ENCODE measurements at regions not wholly inside any gene's neighbourhood (a gene's known extent, or its start where the extent isn't known, plus 50 kb on each side); places are given as distances from the start of the nearest gene placed in this dataset.

DNA sequence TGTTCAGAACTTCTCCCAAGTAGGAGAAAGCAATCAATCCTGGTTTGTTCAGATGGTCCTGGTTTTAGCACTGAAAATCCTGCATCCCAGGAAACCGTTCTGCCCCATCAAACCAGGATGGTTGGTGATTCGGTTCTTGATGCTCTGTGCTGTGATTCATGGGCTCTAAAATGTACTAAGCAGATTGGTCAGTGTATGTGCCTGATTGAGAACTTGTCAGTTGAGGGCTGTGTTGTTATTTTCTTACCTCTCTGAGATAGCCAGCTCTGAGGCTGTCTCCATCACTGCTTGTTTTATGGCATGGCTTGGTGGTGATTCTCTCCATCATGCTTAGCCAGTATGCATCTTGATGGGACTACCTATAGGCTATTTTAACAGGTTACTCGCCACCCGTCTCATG is 246.9 kb upstream of the RBFOX1 start:
- H3K4me3 ChIP-seq (ENCODE audit: low read depth, low read length): no peak overlapping the region
- H3K9me3 ChIP-seq (ENCODE audit: control insufficient read depth, insufficient read depth, low read depth, low read length): no peaks in the 10 kb centered on the region
- ChIA-PET POLR2A (no interaction called here), CTCF (no interaction called here)
- H3K4me1 ChIP-seq (ENCODE audit: control insufficient read depth, insufficient read depth, low read length): no peaks in the 10 kb centered on the region
- no peak overlapping the region for H3K27ac ChIP-seq (ENCODE audit: extremely low read depth, low read depth, low read length)
- TF ChIP-seq, protein P1, sequence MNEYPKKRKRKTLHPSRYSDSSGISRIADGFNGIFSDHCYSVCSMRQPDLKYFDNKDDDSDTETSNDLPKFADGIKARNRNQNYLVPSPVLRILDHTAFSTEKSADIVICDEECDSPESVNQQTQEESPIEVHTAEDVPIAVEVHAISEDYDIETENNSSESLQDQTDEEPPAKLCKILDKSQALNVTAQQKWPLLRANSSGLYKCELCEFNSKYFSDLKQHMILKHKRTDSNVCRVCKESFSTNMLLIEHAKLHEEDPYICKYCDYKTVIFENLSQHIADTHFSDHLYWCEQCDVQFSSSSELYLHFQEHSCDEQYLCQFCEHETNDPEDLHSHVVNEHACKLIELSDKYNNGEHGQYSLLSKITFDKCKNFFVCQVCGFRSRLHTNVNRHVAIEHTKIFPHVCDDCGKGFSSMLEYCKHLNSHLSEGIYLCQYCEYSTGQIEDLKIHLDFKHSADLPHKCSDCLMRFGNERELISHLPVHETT (tag by site-specific recombination; IDR thresholded peaks at IDR 0.05): no peak
- TF ChIP-seq, protein P2, sequence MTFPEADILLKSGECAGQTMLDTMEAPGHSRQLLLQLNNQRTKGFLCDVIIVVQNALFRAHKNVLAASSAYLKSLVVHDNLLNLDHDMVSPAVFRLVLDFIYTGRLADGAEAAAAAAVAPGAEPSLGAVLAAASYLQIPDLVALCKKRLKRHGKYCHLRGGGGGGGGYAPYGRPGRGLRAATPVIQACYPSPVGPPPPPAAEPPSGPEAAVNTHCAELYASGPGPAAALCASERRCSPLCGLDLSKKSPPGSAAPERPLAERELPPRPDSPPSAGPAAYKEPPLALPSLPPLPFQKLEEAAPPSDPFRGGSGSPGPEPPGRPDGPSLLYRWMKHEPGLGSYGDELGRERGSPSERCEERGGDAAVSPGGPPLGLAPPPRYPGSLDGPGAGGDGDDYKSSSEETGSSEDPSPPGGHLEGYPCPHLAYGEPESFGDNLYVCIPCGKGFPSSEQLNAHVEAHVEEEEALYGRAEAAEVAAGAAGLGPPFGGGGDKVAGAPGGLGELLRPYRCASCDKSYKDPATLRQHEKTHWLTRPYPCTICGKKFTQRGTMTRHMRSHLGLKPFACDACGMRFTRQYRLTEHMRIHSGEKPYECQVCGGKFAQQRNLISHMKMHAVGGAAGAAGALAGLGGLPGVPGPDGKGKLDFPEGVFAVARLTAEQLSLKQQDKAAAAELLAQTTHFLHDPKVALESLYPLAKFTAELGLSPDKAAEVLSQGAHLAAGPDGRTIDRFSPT (tag by site-specific recombination; IDR thresholded peaks at IDR 0.05): no peak
- no peak for TF ChIP-seq YY2 (tag by site-specific recombination; IDR thresholded peaks at IDR 0.05)
- TF ChIP-seq, protein P3, sequence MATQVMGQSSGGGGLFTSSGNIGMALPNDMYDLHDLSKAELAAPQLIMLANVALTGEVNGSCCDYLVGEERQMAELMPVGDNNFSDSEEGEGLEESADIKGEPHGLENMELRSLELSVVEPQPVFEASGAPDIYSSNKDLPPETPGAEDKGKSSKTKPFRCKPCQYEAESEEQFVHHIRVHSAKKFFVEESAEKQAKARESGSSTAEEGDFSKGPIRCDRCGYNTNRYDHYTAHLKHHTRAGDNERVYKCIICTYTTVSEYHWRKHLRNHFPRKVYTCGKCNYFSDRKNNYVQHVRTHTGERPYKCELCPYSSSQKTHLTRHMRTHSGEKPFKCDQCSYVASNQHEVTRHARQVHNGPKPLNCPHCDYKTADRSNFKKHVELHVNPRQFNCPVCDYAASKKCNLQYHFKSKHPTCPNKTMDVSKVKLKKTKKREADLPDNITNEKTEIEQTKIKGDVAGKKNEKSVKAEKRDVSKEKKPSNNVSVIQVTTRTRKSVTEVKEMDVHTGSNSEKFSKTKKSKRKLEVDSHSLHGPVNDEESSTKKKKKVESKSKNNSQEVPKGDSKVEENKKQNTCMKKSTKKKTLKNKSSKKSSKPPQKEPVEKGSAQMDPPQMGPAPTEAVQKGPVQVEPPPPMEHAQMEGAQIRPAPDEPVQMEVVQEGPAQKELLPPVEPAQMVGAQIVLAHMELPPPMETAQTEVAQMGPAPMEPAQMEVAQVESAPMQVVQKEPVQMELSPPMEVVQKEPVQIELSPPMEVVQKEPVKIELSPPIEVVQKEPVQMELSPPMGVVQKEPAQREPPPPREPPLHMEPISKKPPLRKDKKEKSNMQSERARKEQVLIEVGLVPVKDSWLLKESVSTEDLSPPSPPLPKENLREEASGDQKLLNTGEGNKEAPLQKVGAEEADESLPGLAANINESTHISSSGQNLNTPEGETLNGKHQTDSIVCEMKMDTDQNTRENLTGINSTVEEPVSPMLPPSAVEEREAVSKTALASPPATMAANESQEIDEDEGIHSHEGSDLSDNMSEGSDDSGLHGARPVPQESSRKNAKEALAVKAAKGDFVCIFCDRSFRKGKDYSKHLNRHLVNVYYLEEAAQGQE (tag by site-specific recombination; IDR thresholded peaks at IDR 0.05): no peak
- no peak for TF ChIP-seq ZNF621 (tag by site-specific recombination; IDR thresholded peaks at IDR 0.05)
- no peak for TF ChIP-seq ZNF530 (tag by site-specific recombination; IDR thresholded peaks at IDR 0.05; ENCODE audit: low read depth)
- TF ChIP-seq, protein P4, sequence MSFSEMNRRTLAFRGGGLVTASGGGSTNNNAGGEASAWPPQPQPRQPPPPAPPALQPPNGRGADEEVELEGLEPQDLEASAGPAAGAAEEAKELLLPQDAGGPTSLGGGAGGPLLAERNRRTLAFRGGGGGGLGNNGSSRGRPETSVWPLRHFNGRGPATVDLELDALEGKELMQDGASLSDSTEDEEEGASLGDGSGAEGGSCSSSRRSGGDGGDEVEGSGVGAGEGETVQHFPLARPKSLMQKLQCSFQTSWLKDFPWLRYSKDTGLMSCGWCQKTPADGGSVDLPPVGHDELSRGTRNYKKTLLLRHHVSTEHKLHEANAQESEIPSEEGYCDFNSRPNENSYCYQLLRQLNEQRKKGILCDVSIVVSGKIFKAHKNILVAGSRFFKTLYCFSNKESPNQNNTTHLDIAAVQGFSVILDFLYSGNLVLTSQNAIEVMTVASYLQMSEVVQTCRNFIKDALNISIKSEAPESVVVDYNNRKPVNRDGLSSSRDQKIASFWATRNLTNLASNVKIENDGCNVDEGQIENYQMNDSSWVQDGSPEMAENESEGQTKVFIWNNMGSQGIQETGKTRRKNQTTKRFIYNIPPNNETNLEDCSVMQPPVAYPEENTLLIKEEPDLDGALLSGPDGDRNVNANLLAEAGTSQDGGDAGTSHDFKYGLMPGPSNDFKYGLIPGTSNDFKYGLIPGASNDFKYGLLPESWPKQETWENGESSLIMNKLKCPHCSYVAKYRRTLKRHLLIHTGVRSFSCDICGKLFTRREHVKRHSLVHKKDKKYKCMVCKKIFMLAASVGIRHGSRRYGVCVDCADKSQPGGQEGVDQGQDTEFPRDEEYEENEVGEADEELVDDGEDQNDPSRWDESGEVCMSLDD (tag by site-specific recombination; IDR thresholded peaks at IDR 0.05): no peak
- no peak for TF ChIP-seq FEZF1 (tag by site-specific recombination; IDR thresholded peaks at IDR 0.05)
- no peak for TF ChIP-seq KLF16 (tag by site-specific recombination; IDR thresholded peaks at IDR 0.05)
- TF ChIP-seq ZNF19 (tag by site-specific recombination; IDR thresholded peaks at IDR 0.05; ENCODE audit: low read depth): no peak
- TF ChIP-seq, protein P5, sequence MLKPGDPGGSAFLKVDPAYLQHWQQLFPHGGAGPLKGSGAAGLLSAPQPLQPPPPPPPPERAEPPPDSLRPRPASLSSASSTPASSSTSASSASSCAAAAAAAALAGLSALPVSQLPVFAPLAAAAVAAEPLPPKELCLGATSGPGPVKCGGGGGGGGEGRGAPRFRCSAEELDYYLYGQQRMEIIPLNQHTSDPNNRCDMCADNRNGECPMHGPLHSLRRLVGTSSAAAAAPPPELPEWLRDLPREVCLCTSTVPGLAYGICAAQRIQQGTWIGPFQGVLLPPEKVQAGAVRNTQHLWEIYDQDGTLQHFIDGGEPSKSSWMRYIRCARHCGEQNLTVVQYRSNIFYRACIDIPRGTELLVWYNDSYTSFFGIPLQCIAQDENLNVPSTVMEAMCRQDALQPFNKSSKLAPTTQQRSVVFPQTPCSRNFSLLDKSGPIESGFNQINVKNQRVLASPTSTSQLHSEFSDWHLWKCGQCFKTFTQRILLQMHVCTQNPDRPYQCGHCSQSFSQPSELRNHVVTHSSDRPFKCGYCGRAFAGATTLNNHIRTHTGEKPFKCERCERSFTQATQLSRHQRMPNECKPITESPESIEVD (tag by site-specific recombination; IDR thresholded peaks at IDR 0.05): no peak
- TF ChIP-seq ZNF558 (tag by site-specific recombination; IDR thresholded peaks at IDR 0.05): no peak
- no peak for TF ChIP-seq ZNF555 (tag by site-specific recombination; conservative IDR thresholded peaks at IDR 0.05)
- TF ChIP-seq, protein P6, sequence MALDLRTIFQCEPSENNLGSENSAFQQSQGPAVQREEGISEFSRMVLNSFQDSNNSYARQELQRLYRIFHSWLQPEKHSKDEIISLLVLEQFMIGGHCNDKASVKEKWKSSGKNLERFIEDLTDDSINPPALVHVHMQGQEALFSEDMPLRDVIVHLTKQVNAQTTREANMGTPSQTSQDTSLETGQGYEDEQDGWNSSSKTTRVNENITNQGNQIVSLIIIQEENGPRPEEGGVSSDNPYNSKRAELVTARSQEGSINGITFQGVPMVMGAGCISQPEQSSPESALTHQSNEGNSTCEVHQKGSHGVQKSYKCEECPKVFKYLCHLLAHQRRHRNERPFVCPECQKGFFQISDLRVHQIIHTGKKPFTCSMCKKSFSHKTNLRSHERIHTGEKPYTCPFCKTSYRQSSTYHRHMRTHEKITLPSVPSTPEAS (tag by site-specific recombination; IDR thresholded peaks at IDR 0.05): no peak
- TF ChIP-seq ZNF830 (tag by site-specific recombination; IDR thresholded peaks at IDR 0.05; ENCODE audit: low read depth): no peak
- TF ChIP-seq, protein P7, sequence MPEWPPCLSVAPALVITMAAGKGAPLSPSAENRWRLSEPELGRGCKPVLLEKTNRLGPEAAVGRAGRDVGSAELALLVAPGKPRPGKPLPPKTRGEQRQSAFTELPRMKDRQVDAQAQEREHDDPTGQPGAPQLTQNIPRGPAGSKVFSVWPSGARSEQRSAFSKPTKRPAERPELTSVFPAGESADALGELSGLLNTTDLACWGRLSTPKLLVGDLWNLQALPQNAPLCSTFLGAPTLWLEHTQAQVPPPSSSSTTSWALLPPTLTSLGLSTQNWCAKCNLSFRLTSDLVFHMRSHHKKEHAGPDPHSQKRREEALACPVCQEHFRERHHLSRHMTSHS (tag by site-specific recombination; IDR thresholded peaks at IDR 0.05): no peak
- no peak for TF ChIP-seq ZNF146 (tag by site-specific recombination; IDR thresholded peaks at IDR 0.05)
- TF ChIP-seq ZNF10 (tag by site-specific recombination; IDR thresholded peaks at IDR 0.05): no peak
- H3K36me3 ChIP-seq (ENCODE audit: control insufficient read depth in 2 of 2, insufficient read depth in 1 of 2, low read length in 2 of 2): no peaks in the 10 kb centered on the region

All from HEK293 (cell line).